K562 (cell line): ENCODE measurements at regions not wholly inside any gene's neighbourhood (a gene's known extent, or its start where the extent isn't known, plus 50 kb on each side); places are given as distances from the start of the nearest gene placed in this dataset.

Source experiments
- BHLHE40 ChIP-seq: IDR thresholded peaks from 2 replicates; pipeline ENCODE4 v1.6.1; 2011; ENCODE audit warnings: low read length, improper control_type of control experiment
- BRD4 ChIP-seq: fragments of 200-600 bp; sonication (generic); IDR thresholded peaks from 2 replicates; pipeline ENCODE4 v1.6.1; 2017; ENCODE audit warnings: inconsistent platforms
- CEBPG ChIP-seq, 3 experiments: fragments of 200-800 bp in 1 of 3; sonication (Bioruptor generic) in 1 of 3; sonication (generic) in 1 of 3; formaldehyde crosslinking in 1 of 3; IDR thresholded peaks in 2 of 3; conservative IDR thresholded peaks in 1 of 3; 2 replicates each; pipeline versions ENCODE4 v1.6.1 to v1.8.0; 2016 to 2022; ENCODE audit warnings: missing compliant biosample characterization in 2 of 3, missing genetic modification characterization in 2 of 3, mild to moderate bottlenecking in 1 of 3, missing genetic modification reagents in 1 of 3
- CTCF ChIP-seq, 3 experiments: IDR thresholded peaks in 2 of 3; conservative IDR thresholded peaks in 1 of 3; 2 replicates each; pipeline ENCODE4 v1.5.1; 2011 to 2012; ENCODE audit warnings: low read length in 3 of 3, mild to moderate bottlenecking in 3 of 3, control low read depth in 2 of 3, improper control_type of control experiment in 1 of 3, inconsistent platforms in 1 of 3, low read depth in 1 of 3, mixed read lengths in 1 of 3, moderate library complexity in 1 of 3; ENCODE audit not compliant: insufficient read depth in 2 of 3
- EWSR1 ChIP-seq: fragments of 450-650 bp; IDR thresholded peaks from 2 replicates; pipeline ENCODE4 v1.6.1; 2018; ENCODE audit warnings: borderline replicate concordance, mild to moderate bottlenecking, low read depth, moderate library complexity; ENCODE audit not compliant: partially characterized antibody
- HDAC1 ChIP-seq, 2 experiments: fragments of 450-650 bp; IDR thresholded peaks; 2 replicates each; pipeline ENCODE4 v1.6.1; 2016 to 2017; ENCODE audit warnings: inconsistent platforms in 1 of 2, mild to moderate bottlenecking in 1 of 2, moderate library complexity in 1 of 2
- MAFK ChIP-seq: IDR thresholded peaks from 2 replicates; pipeline ENCODE4 v1.6.1; 2011; ENCODE audit warnings: low read length, improper control_type of control experiment
- NCOA1 ChIP-seq: fragments of 450-650 bp; IDR thresholded peaks from 2 replicates; pipeline ENCODE4 v1.6.1; 2016; ENCODE audit warnings: low read depth
- POLR2A ChIP-seq: fragments of 450-650 bp; conservative IDR thresholded peaks from 2 replicates; pipeline ENCODE4 v1.6.1; 2016
- SMAD3 ChIP-seq: fragments of 450-650 bp; formaldehyde crosslinking; conservative IDR thresholded peaks from 2 replicates; pipeline ENCODE4 v1.4.0; 2020; ENCODE audit warnings: mild to moderate bottlenecking
- SMC3 ChIP-seq: conservative IDR thresholded peaks from 2 replicates; pipeline ENCODE4 v1.6.1; 2011; ENCODE audit warnings: low read depth, low read length, improper control_type of control experiment; ENCODE audit not compliant: insufficient read depth
- SRF ChIP-seq, 2 experiments: fragments of 250-450, 450-650 bp in 1 of 2; sonication (Bioruptor Pico) in 1 of 2; sonication (generic) in 1 of 2; formaldehyde crosslinking; IDR thresholded peaks; 2 replicates each; pipeline versions ENCODE4 v1.5.0 to v1.5.1; 2020 to 2022; ENCODE audit warnings: mild to moderate bottlenecking in 1 of 2, missing genetic modification reagents in 1 of 2
- TGIF2 ChIP-seq: sonication (generic); formaldehyde crosslinking; IDR thresholded peaks from 2 replicates; pipeline ENCODE4 v1.8.1; 2022; ENCODE audit warnings: mild to moderate bottlenecking, missing genetic modification reagents, moderate library complexity

DNA sequence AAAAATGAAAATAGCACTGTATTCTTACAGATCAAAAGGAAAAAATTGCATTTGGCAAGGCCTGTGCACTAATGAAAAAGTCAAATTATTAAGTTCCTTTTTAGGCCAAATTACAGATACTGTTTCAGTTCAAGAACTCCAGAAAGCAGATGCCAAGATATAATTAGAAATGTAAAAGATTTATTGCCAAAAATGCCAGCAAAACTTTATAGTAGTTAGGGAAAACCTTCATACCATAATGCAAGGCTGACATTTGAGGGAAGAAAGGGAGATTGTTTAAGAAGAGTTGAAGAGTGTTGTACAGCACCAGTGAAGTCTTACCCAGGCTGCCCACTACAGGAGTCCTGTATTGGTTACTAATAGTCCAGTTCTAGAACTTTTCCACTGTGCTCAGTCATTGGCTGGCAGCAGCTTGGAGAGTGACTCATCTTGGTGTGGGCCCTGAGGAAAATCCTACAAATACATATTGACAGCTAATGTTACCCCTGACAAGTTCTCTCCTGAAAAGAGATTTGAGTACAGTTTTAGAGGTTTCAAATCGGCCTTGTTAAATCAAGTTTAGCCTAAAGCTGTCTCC is 600.4 kb downstream of the C12orf50 start:
- TF ChIP-seq POLR2A, result no peak
- no peak for TF ChIP-seq BHLHE40
- TF ChIP-seq TGIF2 (CRISPR knock-in tag), result no peak
- no peak for TF ChIP-seq CTCF (IDR thresholded peaks at IDR 0.05 in 2 of 3, conservative IDR thresholded peaks at IDR 0.05 in 1 of 3; ENCODE audit: insufficient read depth in 2 of 3, low read depth in 1 of 3, low read length in 3 of 3)
- TF ChIP-seq MAFK, result no peak
- no peak for TF ChIP-seq NCOA1
- no peak for TF ChIP-seq CEBPG (CRISPR knock-in tag; IDR thresholded peaks at IDR 0.05)
- no peak for TF ChIP-seq CEBPG (tag; conservative IDR thresholded peaks at IDR 0.05 in 1 of 2, IDR thresholded peaks at IDR 0.05 in 1 of 2)
- TF ChIP-seq EWSR1, result no peak
- no peak for TF ChIP-seq SMC3
- TF ChIP-seq BRD4, result no peak
- TF ChIP-seq SMAD3 (CRISPR knock-in tag), result no peak
- TF ChIP-seq HDAC1 (IDR thresholded peaks at IDR 0.05), result no peak
- TF ChIP-seq SRF (CRISPR knock-in tag; IDR thresholded peaks at IDR 0.05), result no peak
